Endothelial cell of umbilical vein (primary cell): ENCODE measurements at regions not wholly inside any gene's neighbourhood (a gene's known extent, or its start where the extent isn't known, plus 50 kb on each side); places are given as distances from the start of the nearest gene placed in this dataset.

Experiments
- BruUV-seq: library from RNA; stranded (reverse); fragments of 400-500 nt; replicated peaks from 2 replicates; lab custom pipeline; 2021; lab: Mats Ljungman, UMichigan
- CTCF ChIA-PET: fragments of 300-600, 350-600 bp; sonication (Branson Sonifier 250); formaldehyde crosslinking; loops from one replicate; lab custom pipeline; 2021; ENCODE audit warnings: antibody characterized with exemption, inconsistent platforms; lab: Charles Lee
- POLR2A ChIA-PET: fragments of 300-600, 350-600 bp; sonication (Branson Sonifier 250); formaldehyde crosslinking; loops from one replicate; lab custom pipeline; 2021; ENCODE audit warnings: antibody characterized with exemption, inconsistent platforms; lab: Charles Lee
- DNase-seq: peaks from one replicate; pipeline ENCODE4 v3.0.0-alpha.2; 2011; ENCODE audit warnings: low read depth, low spot score
- FAIRE-seq: peaks from 2 replicates; lab custom pipeline; 2011; peaks lifted over from hg19 to GRCh38; lab: Jason Lieb, UNC
- H2AFZ ChIP-seq: 2 replicates; pipeline ENCODE4 v1.6.0; 2012; ENCODE audit warnings: low read depth, low read length, control low read depth, inconsistent platforms
- H3K27ac ChIP-seq: 2 replicates; pipeline ENCODE4 v1.5.1; 2011; ENCODE audit warnings: low read depth, mild to moderate bottlenecking, control low read depth, low read length, moderate library complexity; ENCODE audit not compliant: insufficient read depth
- H3K27me3 ChIP-seq, 2 experiments: 2 replicates each; pipeline versions ENCODE4 v1.6.0 to v1.6.1; 2011; ENCODE audit warnings: low read length in 2 of 2, mixed read lengths in 1 of 2; ENCODE audit not compliant: control insufficient read depth in 2 of 2, insufficient read depth in 2 of 2
- H3K36me3 ChIP-seq, 2 experiments: 2 replicates in 1 of 2; 3 replicates in 1 of 2; pipeline ENCODE4 v1.5.1; 2011; ENCODE audit warnings: low read length in 2 of 2, mild to moderate bottlenecking in 1 of 2, moderate library complexity in 1 of 2; ENCODE audit not compliant: control insufficient read depth in 2 of 2, insufficient read depth in 2 of 2; ENCODE audit errors: extremely low read depth in 1 of 2
- H3K4me1 ChIP-seq: 3 replicates; pipeline ENCODE4 v1.5.1; 2011; ENCODE audit warnings: mild to moderate bottlenecking, low read length; ENCODE audit not compliant: control insufficient read depth, insufficient read depth; ENCODE audit errors: extremely low read depth
- H3K4me2 ChIP-seq: 2 replicates; pipeline ENCODE4 v1.6.1; 2011; ENCODE audit warnings: low read length, control low read depth, mixed read lengths; ENCODE audit not compliant: insufficient read depth
- H3K4me3 ChIP-seq, 3 experiments: fragments of 200-600 bp in 1 of 3; sonication (generic), shearing (Covaris generic) in 1 of 3; replicated peaks in 1 of 3; 2 replicates each; pipeline ENCODE4 v1.5.1; 2011 to 2016; ENCODE audit warnings: control low read depth in 3 of 3, low read length in 3 of 3, mild to moderate bottlenecking in 2 of 3, inconsistent platforms in 1 of 3, low read depth in 1 of 3, moderate library complexity in 1 of 3; ENCODE audit not compliant: insufficient read depth in 1 of 3
- H3K79me2 ChIP-seq: 2 replicates; pipeline ENCODE4 v1.6.0; 2012; ENCODE audit warnings: low read length, inconsistent platforms; ENCODE audit not compliant: control insufficient read depth, insufficient read depth
- H3K9ac ChIP-seq: replicated peaks from 2 replicates; pipeline ENCODE3; 2011; ENCODE audit warnings: low read length, control low read depth; ENCODE audit not compliant: insufficient read depth; ENCODE audit errors: extremely low read depth
- H3K9me1 ChIP-seq: replicated peaks from 3 replicates; pipeline ENCODE4 v1.6.0; 2011; ENCODE audit warnings: mild to moderate bottlenecking, low read length; ENCODE audit not compliant: control insufficient read depth, insufficient read depth; ENCODE audit errors: extremely low read depth
- H3K9me3 ChIP-seq: replicated peaks from 2 replicates; pipeline ENCODE4 v1.5.1; 2012; ENCODE audit warnings: low read length, inconsistent platforms; ENCODE audit not compliant: control insufficient read depth, insufficient read depth
- H4K20me1 ChIP-seq: replicated peaks from 2 replicates; pipeline ENCODE3; 2011; ENCODE audit warnings: mild to moderate bottlenecking, low read length; ENCODE audit not compliant: control insufficient read depth, insufficient read depth; ENCODE audit errors: extremely low read depth
- FOS ChIP-seq: IDR thresholded peaks from 2 replicates; pipeline ENCODE4 v1.6.1; 2011; ENCODE audit warnings: mild to moderate bottlenecking, low read length, moderate library complexity, borderline replicate concordance; ENCODE audit not compliant: insufficient read depth
- GATA2 ChIP-seq: IDR thresholded peaks from 2 replicates; pipeline ENCODE4 v1.7.0; 2011; ENCODE audit warnings: low read depth, mild to moderate bottlenecking, moderate library complexity, mixed read lengths, low read length; ENCODE audit not compliant: insufficient read length, insufficient read depth
- JUN ChIP-seq: IDR thresholded peaks from 2 replicates; pipeline ENCODE4 v1.6.1; 2011; ENCODE audit warnings: borderline replicate concordance, low read depth; ENCODE audit not compliant: insufficient read length, insufficient read depth
- MAX ChIP-seq: IDR thresholded peaks from 2 replicates; pipeline ENCODE4 v1.6.1; 2011; ENCODE audit not compliant: insufficient read depth, insufficient read length
- POLR2AphosphoS5 ChIP-seq: IDR thresholded peaks from 2 replicates; pipeline ENCODE4 v1.6.1; 2012; ENCODE audit warnings: low read depth, mild to moderate bottlenecking, control low read depth, low read length, moderate library complexity; ENCODE audit not compliant: insufficient read depth
- dilution Hi-C: fragments of 300-500 bp; cut with MboI; formaldehyde crosslinking; loops from one replicate; pipeline ENCODE4 v1.15.0; 2019; ENCODE audit warnings: low sequenced_read_pairs; ENCODE audit not compliant: extremely low pct_ligation_motif_present
- intact Hi-C: fragments of 100-400 bp; cut with micrococcal nuclease; formaldehyde crosslinking; loops from one replicate; pipeline ENCODE4 v1.10.0; 2022
- TF ChIP-seq, protein P1 (sequence below), 2 donors: IDR thresholded peaks; 1 replicate in 1 of 2; 2 replicates in 1 of 2; pipeline ENCODE4 v1.5.1; 2011; ENCODE audit warnings: low read length in 2 of 2, mild to moderate bottlenecking in 2 of 2, moderate library complexity in 2 of 2, control low read depth in 1 of 2, inconsistent platforms in 1 of 2, low read depth in 1 of 2; ENCODE audit not compliant: insufficient read depth in 1 of 2; ENCODE audit errors: extremely low read depth in 1 of 2

DNA sequence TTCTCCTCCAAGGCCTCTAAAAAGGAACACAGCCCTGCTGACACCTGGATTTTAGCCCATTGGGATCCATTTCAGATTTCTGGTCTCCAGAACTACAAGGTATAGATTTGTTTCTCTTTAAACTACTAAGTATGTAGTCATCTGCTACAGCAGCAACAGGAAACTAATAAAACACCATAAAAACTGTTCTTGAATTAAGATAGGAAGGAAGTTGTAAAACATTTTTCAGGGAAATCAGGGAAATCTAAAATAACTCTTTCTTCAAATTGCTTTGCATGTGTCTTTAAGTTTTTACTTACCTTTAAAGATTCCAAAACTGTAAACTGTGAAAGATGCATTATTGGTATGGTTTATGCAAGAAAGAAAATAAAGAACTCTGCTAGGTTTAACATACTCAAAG, 407.0 kb upstream of the TOM1L1 start:
- Histone ChIP-seq H3K4me3 (no peak overlapping the region), H3K27ac (no peak overlapping the region), H4K20me1 (no peaks in the 10 kb centered on the region), H3K9me1 (no peaks in the 10 kb centered on the region), H2AFZ (no peak overlapping the region), H3K9ac (no peak overlapping the region), H3K27me3 (no peaks in the 10 kb centered on the region), H3K9me3 (peaks cover 3% of the 10 kb centered on the region), H3K4me2 (no peak overlapping the region), H3K36me3 (no peaks in the 10 kb centered on the region), H3K79me2 (no peaks in the 10 kb centered on the region), H3K4me1 (no peaks in the 10 kb centered on the region)
- ChIA-PET POLR2A (no interaction called here), CTCF (no interaction called here)
- TF ChIP-seq MAX (no peak), JUN (no peak), POLR2AphosphoS5 (no peak), GATA2 (no peak), FOS (no peak)
- TF ChIP-seq, protein P1, sequence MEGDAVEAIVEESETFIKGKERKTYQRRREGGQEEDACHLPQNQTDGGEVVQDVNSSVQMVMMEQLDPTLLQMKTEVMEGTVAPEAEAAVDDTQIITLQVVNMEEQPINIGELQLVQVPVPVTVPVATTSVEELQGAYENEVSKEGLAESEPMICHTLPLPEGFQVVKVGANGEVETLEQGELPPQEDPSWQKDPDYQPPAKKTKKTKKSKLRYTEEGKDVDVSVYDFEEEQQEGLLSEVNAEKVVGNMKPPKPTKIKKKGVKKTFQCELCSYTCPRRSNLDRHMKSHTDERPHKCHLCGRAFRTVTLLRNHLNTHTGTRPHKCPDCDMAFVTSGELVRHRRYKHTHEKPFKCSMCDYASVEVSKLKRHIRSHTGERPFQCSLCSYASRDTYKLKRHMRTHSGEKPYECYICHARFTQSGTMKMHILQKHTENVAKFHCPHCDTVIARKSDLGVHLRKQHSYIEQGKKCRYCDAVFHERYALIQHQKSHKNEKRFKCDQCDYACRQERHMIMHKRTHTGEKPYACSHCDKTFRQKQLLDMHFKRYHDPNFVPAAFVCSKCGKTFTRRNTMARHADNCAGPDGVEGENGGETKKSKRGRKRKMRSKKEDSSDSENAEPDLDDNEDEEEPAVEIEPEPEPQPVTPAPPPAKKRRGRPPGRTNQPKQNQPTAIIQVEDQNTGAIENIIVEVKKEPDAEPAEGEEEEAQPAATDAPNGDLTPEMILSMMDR (IDR thresholded peaks at IDR 0.05; ENCODE audit: extremely low read depth in 1 of 2, insufficient read depth in 1 of 2, low read depth in 1 of 2, low read length in 2 of 2): no peak
- BruUV-seq: no TSS peak
- intact Hi-C loops: no loop called here
- dilution Hi-C loops: no loop called here
- FAIRE-seq (no peak), DNase-seq (no peak)
